HepG2 (cell line): ENCODE measurements at regions not wholly inside any gene's neighbourhood (a gene's known extent, or its start where the extent isn't known, plus 50 kb on each side); places are given as distances from the start of the nearest gene placed in this dataset.

Experiments used
- ATAC-seq: fragments of 200-7000 bp; cut with Tn5 transposase; 3 replicates; pipeline ENCODE4 v1.9.1; 2020; ENCODE audit warnings: mild to moderate bottlenecking, moderate library complexity
- BruUV-seq: library from RNA; stranded (reverse); fragments of 400-500 nt; replicated peaks from 2 replicates; lab custom pipeline; 2021; lab: Mats Ljungman, UMichigan
- CTCF ChIA-PET: fragments of 300-600 bp; formaldehyde crosslinking; extraction: SDS; loops from one replicate; lab custom pipeline; 2021; ENCODE audit warnings: low total read pairs, inconsistent platforms, low intra/inter-chr PET ratio; lab: Yijun Ruan, JAX
- POLR2A ChIA-PET: fragments of 350-600 bp; sonication (Branson Sonifier 250); formaldehyde crosslinking; loops from one replicate; lab custom pipeline; 2020; ENCODE audit warnings: antibody characterized with exemption, inconsistent platforms; lab: Yijun Ruan, JAX
- DNase-seq: peaks from one replicate; pipeline ENCODE4 v3.0.0-alpha.2; 2015; ENCODE audit warnings: low spot score
- FAIRE-seq: peaks from 3 replicates; lab custom pipeline; 2011; peaks lifted over from hg19 to GRCh38; lab: Jason Lieb, UNC
- H2AFZ ChIP-seq: one replicate; pipeline ENCODE4 v1.6.1; 2011; ENCODE audit warnings: low read length, inconsistent platforms
- H3K27ac ChIP-seq: fragments of 300-600 bp; 3 replicates; pipeline ENCODE4 v1.8.0; 2011; ENCODE audit warnings: mixed run types, mild to moderate bottlenecking, mixed read lengths, low read length, inconsistent platforms; ENCODE audit not compliant: insufficient read depth; ENCODE audit errors: extremely low read length
- H3K27me3 ChIP-seq, 2 experiments: fragments of 200-600 bp in 1 of 2; 2 replicates in 1 of 2; 3 replicates in 1 of 2; pipeline versions ENCODE4 v1.6.0 to v1.8.0; 2011; ENCODE audit warnings: low read length in 2 of 2, mild to moderate bottlenecking in 2 of 2, moderate library complexity in 2 of 2, inconsistent platforms in 1 of 2; ENCODE audit not compliant: insufficient read depth in 2 of 2, control insufficient read depth in 1 of 2
- H3K36me3 ChIP-seq, 2 experiments: fragments of 200-600 bp in 1 of 2; replicated peaks in 1 of 2; 2 replicates in 1 of 2; 3 replicates in 1 of 2; pipeline versions ENCODE4 v1.5.1 to v1.8.0; 2011; ENCODE audit warnings: low read length in 2 of 2, inconsistent platforms in 1 of 2; ENCODE audit not compliant: insufficient read depth in 2 of 2, control insufficient read depth in 1 of 2
- H3K4me1 ChIP-seq: 2 replicates; pipeline ENCODE4 v1.5.1; 2012; ENCODE audit warnings: low read length, inconsistent platforms; ENCODE audit not compliant: insufficient read depth
- H3K4me2 ChIP-seq: 2 replicates; pipeline ENCODE4 v1.6.0; 2011; ENCODE audit warnings: low read depth, low read length, inconsistent platforms
- H3K4me3 ChIP-seq, 3 experiments: fragments of 200-600 bp in 1 of 3; sonication (generic), shearing (Covaris generic) in 1 of 3; replicated peaks in 1 of 3; 2 replicates each; pipeline ENCODE4 v1.5.1; 2011 to 2016; ENCODE audit warnings: low read length in 3 of 3, inconsistent platforms in 2 of 3, low read depth in 2 of 3, mild to moderate bottlenecking in 2 of 3, control low read depth in 1 of 3, mixed read lengths in 1 of 3; ENCODE audit not compliant: insufficient read depth in 1 of 3
- H3K79me2 ChIP-seq: one replicate; pipeline ENCODE4 v1.6.1; 2011; ENCODE audit warnings: low read length, inconsistent platforms; ENCODE audit not compliant: insufficient read depth
- H3K9ac ChIP-seq: 2 replicates; pipeline ENCODE4 v1.6.0; 2011; ENCODE audit warnings: mild to moderate bottlenecking, low read depth, low read length, inconsistent platforms; ENCODE audit not compliant: insufficient read depth
- H3K9me3 ChIP-seq: 2 replicates; pipeline ENCODE4 v1.5.1; 2012; ENCODE audit warnings: mild to moderate bottlenecking, low read length
- H4K20me1 ChIP-seq: 2 replicates; pipeline ENCODE4 v1.6.0; 2011; ENCODE audit warnings: inconsistent platforms, mild to moderate bottlenecking, low read length, moderate library complexity; ENCODE audit not compliant: insufficient read depth
- AKAP8 ChIP-seq: sonication (generic); formaldehyde crosslinking; IDR thresholded peaks from 2 replicates; pipeline ENCODE4 v1.5.1; 2020; ENCODE audit warnings: mild to moderate bottlenecking, missing genetic modification reagents
- FOXO1 ChIP-seq: sonication (generic); formaldehyde crosslinking; IDR thresholded peaks from 2 replicates; pipeline ENCODE4 v1.4.0; 2020; ENCODE audit warnings: missing genetic modification reagents
- IKZF1 ChIP-seq: fragments of 450-650 bp; IDR thresholded peaks from 2 replicates; pipeline ENCODE4 v1.7.1; 2016
- MYNN ChIP-seq: sonication (generic); formaldehyde crosslinking; IDR thresholded peaks from 2 replicates; pipeline ENCODE4 v1.4.0; 2020; ENCODE audit warnings: mild to moderate bottlenecking, low read depth, missing genetic modification reagents
- POLR2AphosphoS2 ChIP-seq: IDR thresholded peaks from 2 replicates; pipeline ENCODE4 v1.6.1; 2011; ENCODE audit warnings: low read depth, low read length, improper control_type of control experiment
- TOPORS ChIP-seq: sonication (generic); formaldehyde crosslinking; IDR thresholded peaks from 2 replicates; pipeline ENCODE4 v1.8.0; 2023; ENCODE audit warnings: mild to moderate bottlenecking, missing genetic modification reagents
- XBP1 ChIP-seq: sonication (generic); formaldehyde crosslinking; IDR thresholded peaks from 2 replicates; pipeline ENCODE4 v1.5.0; 2020; ENCODE audit warnings: missing genetic modification reagents
- ZNF251 ChIP-seq: sonication (generic); formaldehyde crosslinking; IDR thresholded peaks from 2 replicates; pipeline ENCODE4 v1.9.0; 2021; ENCODE audit warnings: mild to moderate bottlenecking, missing genetic modification reagents
- ZNF33B ChIP-seq: sonication (generic); formaldehyde crosslinking; IDR thresholded peaks from 2 replicates; pipeline ENCODE4 v1.5.1; 2020; ENCODE audit warnings: mild to moderate bottlenecking, missing genetic modification reagents
- ZNF343 ChIP-seq: sonication (generic); formaldehyde crosslinking; IDR thresholded peaks from 2 replicates; pipeline ENCODE4 v1.4.0; 2020; ENCODE audit warnings: mild to moderate bottlenecking, missing genetic modification reagents
- ZNF484 ChIP-seq: sonication (generic); formaldehyde crosslinking; IDR thresholded peaks from 2 replicates; pipeline ENCODE4 v1.5.1; 2020; ENCODE audit warnings: mild to moderate bottlenecking, low read depth, missing genetic modification reagents, borderline replicate concordance
- ZNF768 ChIP-seq: sonication (generic); formaldehyde crosslinking; IDR thresholded peaks from 2 replicates; pipeline ENCODE4 v1.4.0; 2020; ENCODE audit warnings: missing genetic modification reagents
- ZNF891 ChIP-seq: sonication (generic); formaldehyde crosslinking; IDR thresholded peaks from 2 replicates; pipeline ENCODE4 v1.5.0; 2020; ENCODE audit warnings: mild to moderate bottlenecking, missing genetic modification reagents
- ZZZ3 ChIP-seq: sonication (generic); formaldehyde crosslinking; IDR thresholded peaks from 2 replicates; pipeline ENCODE4 v1.4.0; 2020; ENCODE audit warnings: missing genetic modification reagents, mild to moderate bottlenecking, borderline replicate concordance
- WGBS: methylation state at CpG from one replicate; pipeline ENCODE4 v1.1.6; 2017; ENCODE audit warnings: low lambda C conversion rate; 5-methylcytosine and 5-hydroxymethylcytosine counted together
- in situ Hi-C: cut with HindIII; loops from 2 replicates; pipeline ENCODE4 v1.10.0; 2017; ENCODE audit warnings: low pct_unique_long_range_greater_than_20kb; ENCODE audit not compliant: extremely low pct_ligation_motif_present
- intact Hi-C: fragments of 100-400 bp; cut with micrococcal nuclease; formaldehyde crosslinking; loops from one replicate; pipeline ENCODE4 v1.10.0; 2022; ENCODE audit not compliant: unreplicated experiment
- TF ChIP-seq, protein P1 (sequence below): sonication (generic); formaldehyde crosslinking; IDR thresholded peaks from 2 replicates; pipeline ENCODE4 v1.8.0; 2022; ENCODE audit warnings: missing genetic modification reagents, low read depth, mild to moderate bottlenecking, borderline replicate concordance
- TF ChIP-seq, protein P2 (sequence below): sonication (generic); formaldehyde crosslinking; IDR thresholded peaks from 2 replicates; pipeline ENCODE4 v1.4.0; 2020; ENCODE audit warnings: missing genetic modification reagents
- TF ChIP-seq, protein P3 (sequence below): sonication (generic); formaldehyde crosslinking; conservative IDR thresholded peaks from 2 replicates; pipeline ENCODE4 v1.8.1; 2023; ENCODE audit warnings: missing genetic modification reagents
- TF ChIP-seq, protein P4 (sequence below): IDR thresholded peaks from 2 replicates; pipeline ENCODE4 v1.6.1; 2016
- TF ChIP-seq, protein P5 (sequence below): sonication (generic); formaldehyde crosslinking; IDR thresholded peaks from 2 replicates; pipeline ENCODE4 v1.4.0; 2020; ENCODE audit warnings: mild to moderate bottlenecking, missing genetic modification reagents

DNA sequence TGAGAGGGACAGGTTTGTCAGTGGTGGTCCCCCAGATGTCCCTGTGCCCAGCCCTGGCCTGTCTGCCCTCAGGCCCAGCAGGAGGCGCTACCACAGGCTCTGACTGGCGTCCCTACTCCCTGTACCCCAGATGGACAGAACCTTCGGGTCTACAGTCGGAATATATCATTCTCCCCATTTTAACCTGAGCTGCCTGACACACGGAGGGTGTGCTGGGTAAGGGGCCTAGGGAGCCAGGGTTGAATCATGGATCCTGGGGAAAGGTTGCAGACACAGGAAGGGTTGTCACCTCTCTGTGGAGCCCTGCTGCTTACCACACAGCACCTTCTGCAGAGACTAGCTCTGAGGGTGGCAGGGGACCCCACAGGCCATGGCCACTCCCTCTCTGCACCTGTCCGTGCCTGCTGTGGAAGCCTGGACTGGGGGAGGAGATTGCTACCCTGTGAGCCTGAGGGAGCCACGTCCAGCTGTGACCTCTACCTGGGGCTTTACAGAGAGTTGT is 162.2 kb upstream of the ZNF267 start:
- Histone ChIP-seq H3K4me1 (peaks cover 40% of the 10 kb centered on the region), H3K27me3 (no peaks in the 10 kb centered on the region; a peak in 1 of 5 replicates), H3K9me3 (no peaks in the 10 kb centered on the region), H3K9ac (no peak overlapping the region), H3K4me3 (no peak overlapping the region), H3K4me2 (no peak overlapping the region), H4K20me1 (peaks cover 6% of the 10 kb centered on the region; the same call in 1 of the 2 replicates), H3K79me2 (peaks cover 27% of the 10 kb centered on the region), H2AFZ (no peak overlapping the region), H3K27ac (no peak overlapping the region), H3K36me3 (peaks cover 22 to 34% of the 10 kb centered on the region in 2 experiments)
- ChIA-PET CTCF (no interaction called here), POLR2A (interaction anchor here (1.0 to 7.8 kb wide), 2 partner anchors 10 to 162 kb away, joined by 3 to 131 read pairs; partner anchors contain the start of gene ZNF267)
- 91% methylated on average over 4 of the region's 7 CpGs for WGBS
- in situ Hi-C loops = loop anchor here (25.0 kb wide), 1 partner anchor 724 kb away; the partner anchor contains the start of gene HSD3B7
- FAIRE-seq (no peak), DNase-seq (no peak), ATAC-seq (peak; percentile 0; the same call in 2 of the 3 replicates)
- BruUV-seq = no TSS peak
- intact Hi-C loops = loop anchor here (5.0 kb wide), 1 partner anchor 161 kb away; the partner anchor contains the start of gene ZNF267
- TF ChIP-seq, protein P1, sequence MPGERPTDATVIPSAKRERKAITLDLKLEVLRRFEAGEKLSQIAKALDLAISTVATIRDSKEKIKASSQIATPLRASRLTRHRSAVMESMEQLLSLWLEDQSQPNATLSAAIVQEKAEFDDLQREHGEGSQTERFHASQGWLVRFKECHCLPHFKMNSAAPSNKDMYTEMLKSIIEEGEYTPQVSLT (CRISPR knock-in tag) = no peak
- TF ChIP-seq, protein P2, sequence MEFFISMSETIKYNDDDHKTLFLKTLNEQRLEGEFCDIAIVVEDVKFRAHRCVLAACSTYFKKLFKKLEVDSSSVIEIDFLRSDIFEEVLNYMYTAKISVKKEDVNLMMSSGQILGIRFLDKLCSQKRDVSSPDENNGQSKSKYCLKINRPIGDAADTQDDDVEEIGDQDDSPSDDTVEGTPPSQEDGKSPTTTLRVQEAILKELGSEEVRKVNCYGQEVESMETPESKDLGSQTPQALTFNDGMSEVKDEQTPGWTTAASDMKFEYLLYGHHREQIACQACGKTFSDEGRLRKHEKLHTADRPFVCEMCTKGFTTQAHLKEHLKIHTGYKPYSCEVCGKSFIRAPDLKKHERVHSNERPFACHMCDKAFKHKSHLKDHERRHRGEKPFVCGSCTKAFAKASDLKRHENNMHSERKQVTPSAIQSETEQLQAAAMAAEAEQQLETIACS (CRISPR knock-in tag) = no peak
- TF ChIP-seq ZNF891 (CRISPR knock-in tag) (0 out of 2 replicates have a peak, but pooled peaks have one; percentile 52), ZNF251 (no peak), MYNN (no peak), FOXO1 (CRISPR knock-in tag) (0 out of 2 replicates have a peak, but pooled peaks have one; percentile 36), POLR2AphosphoS2 (peak; percentile 81; the same call in 1 of the 2 replicates), ZNF33B (CRISPR knock-in tag) (no peak), ZNF484 (CRISPR knock-in tag) (0 out of 2 replicates have a peak, but pooled peaks have one; percentile 31), XBP1 (CRISPR knock-in tag) (no peak), ZZZ3 (CRISPR knock-in tag) (peak; percentile 49; the same call in 1 of the 2 replicates), ZNF343 (CRISPR knock-in tag) (peak; percentile 72; the same call in 1 of the 2 replicates), IKZF1 (no peak), ZNF768 (peak; percentile 51; the same call in 1 of the 2 replicates), AKAP8 (CRISPR knock-in tag) (peak; percentile 80; the same call in 1 of the 2 replicates), TOPORS (CRISPR knock-in tag) (peak; percentile 36; the same call in 1 of the 2 replicates)
- TF ChIP-seq, protein P3, sequence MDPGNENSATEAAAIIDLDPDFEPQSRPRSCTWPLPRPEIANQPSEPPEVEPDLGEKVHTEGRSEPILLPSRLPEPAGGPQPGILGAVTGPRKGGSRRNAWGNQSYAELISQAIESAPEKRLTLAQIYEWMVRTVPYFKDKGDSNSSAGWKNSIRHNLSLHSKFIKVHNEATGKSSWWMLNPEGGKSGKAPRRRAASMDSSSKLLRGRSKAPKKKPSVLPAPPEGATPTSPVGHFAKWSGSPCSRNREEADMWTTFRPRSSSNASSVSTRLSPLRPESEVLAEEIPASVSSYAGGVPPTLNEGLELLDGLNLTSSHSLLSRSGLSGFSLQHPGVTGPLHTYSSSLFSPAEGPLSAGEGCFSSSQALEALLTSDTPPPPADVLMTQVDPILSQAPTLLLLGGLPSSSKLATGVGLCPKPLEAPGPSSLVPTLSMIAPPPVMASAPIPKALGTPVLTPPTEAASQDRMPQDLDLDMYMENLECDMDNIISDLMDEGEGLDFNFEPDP = 0 out of 2 replicates have a peak, but pooled peaks have one; percentile 22
- TF ChIP-seq, protein P4, sequence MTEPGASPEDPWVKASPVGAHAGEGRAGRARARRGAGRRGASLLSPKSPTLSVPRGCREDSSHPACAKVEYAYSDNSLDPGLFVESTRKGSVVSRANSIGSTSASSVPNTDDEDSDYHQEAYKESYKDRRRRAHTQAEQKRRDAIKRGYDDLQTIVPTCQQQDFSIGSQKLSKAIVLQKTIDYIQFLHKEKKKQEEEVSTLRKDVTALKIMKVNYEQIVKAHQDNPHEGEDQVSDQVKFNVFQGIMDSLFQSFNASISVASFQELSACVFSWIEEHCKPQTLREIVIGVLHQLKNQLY (CRISPR knock-in tag) = no peak
- TF ChIP-seq, protein P5, sequence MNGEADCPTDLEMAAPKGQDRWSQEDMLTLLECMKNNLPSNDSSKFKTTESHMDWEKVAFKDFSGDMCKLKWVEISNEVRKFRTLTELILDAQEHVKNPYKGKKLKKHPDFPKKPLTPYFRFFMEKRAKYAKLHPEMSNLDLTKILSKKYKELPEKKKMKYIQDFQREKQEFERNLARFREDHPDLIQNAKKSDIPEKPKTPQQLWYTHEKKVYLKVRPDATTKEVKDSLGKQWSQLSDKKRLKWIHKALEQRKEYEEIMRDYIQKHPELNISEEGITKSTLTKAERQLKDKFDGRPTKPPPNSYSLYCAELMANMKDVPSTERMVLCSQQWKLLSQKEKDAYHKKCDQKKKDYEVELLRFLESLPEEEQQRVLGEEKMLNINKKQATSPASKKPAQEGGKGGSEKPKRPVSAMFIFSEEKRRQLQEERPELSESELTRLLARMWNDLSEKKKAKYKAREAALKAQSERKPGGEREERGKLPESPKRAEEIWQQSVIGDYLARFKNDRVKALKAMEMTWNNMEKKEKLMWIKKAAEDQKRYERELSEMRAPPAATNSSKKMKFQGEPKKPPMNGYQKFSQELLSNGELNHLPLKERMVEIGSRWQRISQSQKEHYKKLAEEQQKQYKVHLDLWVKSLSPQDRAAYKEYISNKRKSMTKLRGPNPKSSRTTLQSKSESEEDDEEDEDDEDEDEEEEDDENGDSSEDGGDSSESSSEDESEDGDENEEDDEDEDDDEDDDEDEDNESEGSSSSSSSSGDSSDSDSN (CRISPR knock-in tag) = no peak
